ENCODE measurements at regions not wholly inside any gene's neighbourhood (a gene's known extent, or its start where the extent isn't known, plus 50 kb on each side); places are given as distances from the start of the nearest gene placed in this dataset.

- Mint-ChIP-seq H3K36me3 (ENCODE audit: low read depth) (no peaks in the 10 kb centered on the region), H3K9me3 (no peaks in the 10 kb centered on the region), H3K27me3 (no peaks in the 10 kb centered on the region), H3K4me3 (no peak overlapping the region), H3K27ac (no peak overlapping the region), H3K4me1 (no peaks in the 10 kb centered on the region)
- ChIA-PET POLR2A (no interaction called here), CTCF (no interaction called here)
- DNase-seq = no peak
These were observed 122.9 kb upstream of the PTPRG start for GRCh38 chr3:61438253-61439121.

- no peak overlapping the region for H3K27ac Mint-ChIP-seq
- no peak for DNase-seq
- no peaks in the 10 kb centered on the region for H3K9me3 Mint-ChIP-seq
- ChIA-PET POLR2A (no interaction called here), CTCF (no interaction called here)
- no peaks in the 10 kb centered on the region for H3K36me3 Mint-ChIP-seq (ENCODE audit: low read depth)
- H3K4me1 Mint-ChIP-seq = no peaks in the 10 kb centered on the region
- no peak overlapping the region for H3K4me3 Mint-ChIP-seq
- no peaks in the 10 kb centered on the region for H3K27me3 Mint-ChIP-seq
These were observed 122.3 kb upstream of the PTPRG start for GRCh38 chr3:61439122-61439458.

DNA sequence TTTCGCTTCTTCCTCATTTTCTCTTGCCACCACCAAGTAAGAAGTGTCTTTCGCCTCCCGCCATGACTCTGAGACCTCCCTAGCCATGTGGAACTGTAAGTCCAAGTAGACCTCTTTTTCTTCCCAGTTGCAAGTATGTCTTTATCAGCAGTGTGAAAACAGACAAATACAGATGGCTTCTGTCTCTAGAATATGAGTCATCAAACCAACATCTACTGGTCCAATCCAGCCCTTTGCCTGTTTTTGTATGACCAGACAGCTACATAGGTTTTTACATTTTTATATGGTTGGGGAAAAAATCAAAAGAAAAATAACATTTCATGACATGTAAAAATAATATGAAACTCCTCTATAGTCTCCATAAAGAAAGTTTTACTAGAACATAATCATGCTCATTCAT, 118.7 kb upstream of the PTPRG start:
- no peak overlapping the region for H3K4me3 Mint-ChIP-seq
- H3K9me3 Mint-ChIP-seq = no peaks in the 10 kb centered on the region
- DNase-seq = no peak
- CTCF ChIA-PET = no interaction called here
- POLR2A ChIA-PET = no interaction called here
- H3K27me3 Mint-ChIP-seq = no peaks in the 10 kb centered on the region
- H3K4me1 Mint-ChIP-seq = no peaks in the 10 kb centered on the region
- no peaks in the 10 kb centered on the region for H3K36me3 Mint-ChIP-seq (ENCODE audit: low read depth)
- H3K27ac Mint-ChIP-seq = no peak overlapping the region

DNA sequence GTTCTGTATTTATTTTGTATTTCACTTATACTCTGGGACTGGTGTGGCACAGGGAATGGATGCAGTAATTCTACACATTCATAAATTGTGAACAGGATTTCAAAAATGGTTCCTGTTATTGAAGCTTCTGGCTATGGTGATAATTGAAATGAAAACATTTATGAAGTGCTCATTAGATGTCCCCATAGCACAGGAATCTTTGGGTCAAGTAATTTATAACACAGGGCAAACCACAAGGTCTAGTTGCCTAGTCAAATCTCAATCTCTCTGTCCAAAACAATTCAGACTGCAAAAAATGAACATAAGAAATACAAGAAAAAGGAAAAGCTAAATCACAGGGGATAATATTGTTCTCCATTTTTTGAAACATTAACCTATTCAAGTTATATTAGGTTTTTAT, 117.5 kb upstream of the PTPRG start:
- H3K9me3 Mint-ChIP-seq = no peaks in the 10 kb centered on the region
- no peak overlapping the region for H3K4me3 Mint-ChIP-seq
- no peak for DNase-seq
- CTCF ChIA-PET = no interaction called here
- H3K4me1 Mint-ChIP-seq = no peaks in the 10 kb centered on the region
- no peak overlapping the region for H3K27ac Mint-ChIP-seq
- no peaks in the 10 kb centered on the region for H3K36me3 Mint-ChIP-seq (ENCODE audit: low read depth)
- H3K27me3 Mint-ChIP-seq = no peaks in the 10 kb centered on the region
- POLR2A ChIA-PET = no interaction called here

DNA sequence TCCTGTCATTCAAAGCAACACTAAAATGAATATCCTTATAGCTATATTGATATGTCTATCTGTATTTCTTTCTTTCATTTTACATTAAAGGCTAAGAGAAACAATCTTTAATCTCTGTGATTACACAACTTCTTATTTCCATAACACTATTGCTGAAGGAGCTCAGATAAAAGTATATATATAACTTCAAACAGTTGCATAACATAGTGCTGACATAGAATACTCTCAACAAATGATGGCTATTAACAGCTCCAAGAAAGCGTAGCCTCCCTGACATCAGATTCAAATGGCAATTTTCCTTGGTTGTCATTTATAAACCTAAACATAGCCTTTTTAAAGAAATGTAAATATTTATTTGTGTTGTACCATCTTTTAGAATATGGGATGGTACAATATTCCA, 116.6 kb upstream of the PTPRG start:
- Mint-ChIP-seq H3K4me3 (no peak overlapping the region), H3K9me3 (no peaks in the 10 kb centered on the region), H3K4me1 (no peaks in the 10 kb centered on the region), H3K36me3 (ENCODE audit: low read depth) (no peaks in the 10 kb centered on the region), H3K27me3 (no peaks in the 10 kb centered on the region), H3K27ac (no peak overlapping the region)
- DNase-seq = no peak
- POLR2A ChIA-PET = no interaction called here
- CTCF ChIA-PET = no interaction called here

GRCh38 chr3:61445924-61446323, 115.4 kb upstream of the PTPRG start:
- CTCF ChIA-PET = no interaction called here
- POLR2A ChIA-PET = no interaction called here
- no peak for DNase-seq
- Mint-ChIP-seq H3K36me3 (ENCODE audit: low read depth) (no peaks in the 10 kb centered on the region), H3K27me3 (no peaks in the 10 kb centered on the region), H3K9me3 (no peaks in the 10 kb centered on the region), H3K27ac (no peak overlapping the region), H3K4me3 (no peak overlapping the region), H3K4me1 (no peaks in the 10 kb centered on the region)

DNA sequence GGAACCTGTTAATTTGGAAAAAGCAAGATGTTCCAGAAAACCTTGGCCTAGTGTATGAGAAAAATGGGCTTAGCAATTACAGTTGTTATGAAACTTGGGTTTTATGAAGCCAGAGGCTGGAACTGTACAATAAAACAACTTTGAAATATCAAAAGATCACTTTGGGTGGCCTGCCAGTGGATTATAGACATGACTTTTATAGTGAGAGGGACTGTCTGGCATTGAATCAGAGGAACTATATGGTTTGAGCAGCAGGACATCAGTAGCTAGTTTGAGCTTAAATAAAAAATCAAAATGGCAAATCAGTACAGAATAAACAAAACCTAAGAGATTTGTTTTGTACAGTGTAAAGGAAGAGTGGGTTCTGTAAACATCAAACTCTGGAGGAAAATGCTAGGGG, 115.0 kb upstream of the PTPRG start:
- H3K9me3 Mint-ChIP-seq = no peaks in the 10 kb centered on the region
- no peaks in the 10 kb centered on the region for H3K36me3 Mint-ChIP-seq (ENCODE audit: low read depth)
- no peak overlapping the region for H3K4me3 Mint-ChIP-seq
- no peaks in the 10 kb centered on the region for H3K27me3 Mint-ChIP-seq
- ChIA-PET CTCF (no interaction called here), POLR2A (no interaction called here)
- no peaks in the 10 kb centered on the region for H3K4me1 Mint-ChIP-seq
- H3K27ac Mint-ChIP-seq = no peak overlapping the region
- no peak for DNase-seq

DNA sequence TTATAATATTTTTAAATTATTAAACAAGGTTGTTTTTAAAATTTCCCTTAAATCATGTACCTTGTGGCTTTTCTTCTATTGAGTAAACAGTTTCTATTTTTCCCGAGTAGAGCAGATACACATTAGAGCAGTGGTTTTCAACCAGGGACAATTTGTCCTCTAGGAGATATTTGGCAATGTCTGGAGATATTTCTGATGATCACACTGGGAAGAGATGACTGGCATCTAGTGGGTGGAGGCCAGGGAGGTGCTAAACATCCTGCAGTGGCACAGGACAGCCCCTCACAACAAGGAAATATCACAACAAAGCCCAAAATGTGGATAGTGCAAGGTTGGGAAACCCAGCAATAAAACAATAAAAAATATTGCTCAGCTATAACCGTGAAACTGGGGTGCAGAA, 113.0 kb upstream of the PTPRG start:
- Mint-ChIP-seq H3K27ac (no peak overlapping the region), H3K4me3 (no peak overlapping the region), H3K36me3 (ENCODE audit: low read depth) (no peaks in the 10 kb centered on the region), H3K9me3 (no peaks in the 10 kb centered on the region), H3K4me1 (no peaks in the 10 kb centered on the region), H3K27me3 (no peaks in the 10 kb centered on the region)
- ChIA-PET POLR2A (no interaction called here), CTCF (no interaction called here)
- DNase-seq = no peak

- Mint-ChIP-seq H3K36me3 (ENCODE audit: low read depth) (no peaks in the 10 kb centered on the region), H3K9me3 (no peaks in the 10 kb centered on the region), H3K4me1 (no peaks in the 10 kb centered on the region), H3K4me3 (no peak overlapping the region), H3K27me3 (no peaks in the 10 kb centered on the region), H3K27ac (no peak overlapping the region)
- DNase-seq = no peak
- CTCF ChIA-PET = no interaction called here
- POLR2A ChIA-PET = no interaction called here
These were observed 111.9 kb upstream of the PTPRG start for GRCh38 chr3:61449327-61450040.

- no peak overlapping the region for H3K4me3 Mint-ChIP-seq
- ChIA-PET CTCF (no interaction called here), POLR2A (no interaction called here)
- H3K36me3 Mint-ChIP-seq (ENCODE audit: low read depth) = no peaks in the 10 kb centered on the region
- no peaks in the 10 kb centered on the region for H3K4me1 Mint-ChIP-seq
- peaks cover 2% of the 10 kb centered on the region for H3K9me3 Mint-ChIP-seq
- no peaks in the 10 kb centered on the region for H3K27me3 Mint-ChIP-seq
- H3K27ac Mint-ChIP-seq = no peak overlapping the region
- DNase-seq = no peak
These were observed 110.5 kb upstream of the PTPRG start for GRCh38 chr3:61450866-61451265.

GRCh38 chr3:61451841-61452240, 109.5 kb upstream of the PTPRG start:
- ChIA-PET CTCF (no interaction called here), POLR2A (no interaction called here)
- H3K27ac Mint-ChIP-seq = no peak overlapping the region
- H3K36me3 Mint-ChIP-seq (ENCODE audit: low read depth) = no peaks in the 10 kb centered on the region
- peaks cover 2% of the 10 kb centered on the region for H3K9me3 Mint-ChIP-seq
- H3K27me3 Mint-ChIP-seq = no peaks in the 10 kb centered on the region
- H3K4me1 Mint-ChIP-seq = no peaks in the 10 kb centered on the region
- no peak overlapping the region for H3K4me3 Mint-ChIP-seq
- no peak for DNase-seq

DNA sequence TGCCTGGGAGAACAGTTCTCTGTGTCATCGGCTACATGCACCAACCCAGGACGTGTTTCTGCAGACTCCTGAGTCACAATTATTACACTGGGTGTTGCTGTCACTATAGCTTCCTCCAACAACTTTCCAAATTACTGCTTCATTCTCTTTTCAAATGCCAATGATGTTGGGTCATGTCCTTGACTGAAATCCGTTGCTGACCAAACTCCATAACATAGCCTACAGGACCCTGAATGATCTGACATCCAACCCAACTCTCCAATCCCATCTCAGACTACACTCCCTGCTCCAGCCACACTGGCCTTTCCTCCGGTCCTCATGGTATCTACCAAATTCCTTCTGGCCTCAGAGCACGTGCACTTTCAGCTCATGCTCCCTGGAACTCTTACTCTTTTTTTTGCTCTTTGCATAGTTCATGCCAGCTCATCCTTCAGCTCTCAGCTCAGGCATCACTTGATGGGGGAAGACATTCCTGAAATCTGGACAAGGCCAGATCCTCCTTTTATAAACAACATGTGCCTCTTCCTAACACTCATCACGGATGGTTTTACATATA, 108.8 kb upstream of the PTPRG start:
- CTCF ChIA-PET = no interaction called here
- H3K27ac Mint-ChIP-seq = no peak overlapping the region
- DNase-seq = no peak
- H3K9me3 Mint-ChIP-seq = peaks cover 2% of the 10 kb centered on the region
- H3K27me3 Mint-ChIP-seq = no peaks in the 10 kb centered on the region
- H3K4me3 Mint-ChIP-seq = no peak overlapping the region
- H3K36me3 Mint-ChIP-seq (ENCODE audit: low read depth) = no peaks in the 10 kb centered on the region
- no peaks in the 10 kb centered on the region for H3K4me1 Mint-ChIP-seq
- POLR2A ChIA-PET = no interaction called here

DNA sequence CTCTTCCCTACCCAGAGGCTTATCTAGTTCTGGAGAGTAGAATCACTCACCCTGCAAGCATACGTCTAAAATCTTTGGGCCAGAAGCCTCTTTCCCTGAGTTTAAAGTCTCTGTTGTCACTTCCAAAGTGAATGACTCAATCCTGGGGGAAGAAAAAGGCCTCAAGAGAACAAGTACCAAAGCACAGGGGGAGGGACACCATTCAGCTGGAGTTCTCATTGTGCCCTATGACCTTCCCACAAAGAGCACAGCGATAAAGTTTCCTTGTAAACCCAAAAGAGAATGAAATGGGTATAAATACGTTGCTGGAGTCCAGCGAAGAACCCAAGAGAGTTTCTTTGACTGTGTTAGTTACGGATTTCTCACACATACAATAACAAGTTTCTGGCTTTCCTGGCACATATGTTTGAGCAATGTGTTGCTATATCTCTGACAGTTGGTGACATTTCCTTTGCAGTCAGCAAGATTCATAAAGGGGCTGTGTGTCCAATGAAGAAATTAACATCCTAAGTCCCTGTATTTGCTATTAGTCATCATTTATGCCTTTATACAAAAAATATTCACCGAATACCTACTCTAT, 107.3 kb upstream of the PTPRG start:
- DNase-seq = no peak
- Mint-ChIP-seq H3K4me3 (no peak overlapping the region), H3K9me3 (peaks cover 4% of the 10 kb centered on the region), H3K27me3 (no peaks in the 10 kb centered on the region), H3K4me1 (no peaks in the 10 kb centered on the region), H3K36me3 (ENCODE audit: low read depth) (no peaks in the 10 kb centered on the region), H3K27ac (no peak overlapping the region)
- CTCF ChIA-PET = no interaction called here
- POLR2A ChIA-PET = no interaction called here

DNA sequence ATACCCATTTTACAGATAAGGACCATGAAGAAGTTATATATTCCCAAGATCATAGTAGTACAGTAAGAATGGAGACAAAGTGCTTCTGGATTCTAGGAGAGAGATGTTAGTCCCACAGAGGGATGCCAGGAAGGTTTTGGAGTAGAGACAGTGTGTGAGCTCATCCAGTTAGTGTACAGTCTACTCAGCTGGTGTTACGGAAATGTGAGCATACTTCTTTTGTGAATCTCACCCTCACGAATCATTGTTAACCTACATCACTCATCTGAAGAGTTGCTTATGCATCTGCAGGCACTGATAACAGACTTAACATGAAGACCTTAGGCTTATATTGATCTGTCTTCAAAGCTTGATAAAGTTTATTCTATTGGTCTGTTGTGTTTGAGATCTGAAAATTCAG, 106.6 kb upstream of the PTPRG start:
- Mint-ChIP-seq H3K4me1 (no peaks in the 10 kb centered on the region), H3K36me3 (ENCODE audit: low read depth) (no peaks in the 10 kb centered on the region), H3K4me3 (no peak overlapping the region), H3K27me3 (no peaks in the 10 kb centered on the region), H3K9me3 (peaks cover 4% of the 10 kb centered on the region), H3K27ac (no peak overlapping the region)
- ChIA-PET CTCF (no interaction called here), POLR2A (no interaction called here)
- no peak for DNase-seq
